HG03460 (cell line): ENCODE measurements at regions not wholly inside any gene's neighbourhood (a gene's known extent, or its start where the extent isn't known, plus 50 kb on each side); places are given as distances from the start of the nearest gene placed in this dataset.

ENCODE experiments used
- ATAC-seq: cut with Tn5 transposase; IDR thresholded peaks from one replicate; pipeline ENCODE4 v1.9.1; 2021; ENCODE audit not compliant: unreplicated experiment

GRCh38 chr2:489084-489483, 188.1 kb downstream of the TMEM18 start:
- ATAC-seq: no peak

GRCh38 chr2:487186-488079, 189.8 kb downstream of the TMEM18 start:
- ATAC-seq: no peak

- ATAC-seq: no peak
Measured at GRCh38 chr2:486371-486770, 190.8 kb downstream of the TMEM18 start.

GRCh38 chr2:481388-481787, 193.5 kb upstream of the ALKAL2 start:
- ATAC-seq: no peak

- ATAC-seq: no peak
Measured at GRCh38 chr2:479490-480176, 191.7 kb upstream of the ALKAL2 start.

- no peak for ATAC-seq
Measured at GRCh38 chr2:479031-479430, 191.1 kb upstream of the ALKAL2 start.

- no peak for ATAC-seq
Measured at GRCh38 chr2:471560-471959, 183.7 kb upstream of the ALKAL2 start.

GRCh38 chr2:469514-469913, 181.6 kb upstream of the ALKAL2 start:
- ATAC-seq: no peak

- ATAC-seq: no peak
Measured at GRCh38 chr2:468648-469336, 180.9 kb upstream of the ALKAL2 start.

- no peak for ATAC-seq
Measured at GRCh38 chr2:467892-468647, 180.2 kb upstream of the ALKAL2 start.

GRCh38 chr2:467543-467891, 179.6 kb upstream of the ALKAL2 start:
- ATAC-seq: no peak

- ATAC-seq: no peak
Measured at GRCh38 chr2:467101-467500, 179.2 kb upstream of the ALKAL2 start.

- peak; percentile 52 for ATAC-seq
Measured at GRCh38 chr2:464562-465309, 176.8 kb upstream of the ALKAL2 start.

- ATAC-seq: peak; percentile 64
Measured at GRCh38 chr2:460861-461260, 173.0 kb upstream of the ALKAL2 start.

GRCh38 chr2:459931-460330, 172.0 kb upstream of the ALKAL2 start:
- no peak for ATAC-seq

- ATAC-seq: no peak
Measured at GRCh38 chr2:458425-458815, 170.5 kb upstream of the ALKAL2 start.

GRCh38 chr2:457792-458424, 170.0 kb upstream of the ALKAL2 start:
- no peak for ATAC-seq

- ATAC-seq: no peak
Measured at GRCh38 chr2:457262-457661, 169.4 kb upstream of the ALKAL2 start.

- no peak for ATAC-seq
Measured at GRCh38 chr2:455913-456312, 168.0 kb upstream of the ALKAL2 start.
